HEK293 (cell line): ENCODE measurements at regions not wholly inside any gene's neighbourhood (a gene's known extent, or its start where the extent isn't known, plus 50 kb on each side); places are given as distances from the start of the nearest gene placed in this dataset.

Experiments
- CTCF ChIA-PET: fragments of 350-600 bp; formaldehyde crosslinking; extraction: SDS; loops from one replicate; lab custom pipeline; 2021; ENCODE audit warnings: antibody characterized with exemption; lab: Yijun Ruan, JAX
- POLR2A ChIA-PET: fragments of 300-600 bp; formaldehyde crosslinking; extraction: SDS; loops from one replicate; lab custom pipeline; 2020; ENCODE audit warnings: antibody characterized with exemption, inconsistent platforms; lab: Yijun Ruan, JAX
- H3K27ac ChIP-seq: fragments of 200-500 bp; sonication (Bioruptor generic); 2 replicates; pipeline ENCODE4 v1.5.1; 2014; ENCODE audit warnings: low read depth, low read length, control low read depth, inconsistent platforms; ENCODE audit errors: extremely low read depth
- H3K36me3 ChIP-seq, 2 experiments: fragments of 200-500 bp in 1 of 2; sonication (Bioruptor generic) in 1 of 2; 1 replicate in 1 of 2; 2 replicates in 1 of 2; pipeline ENCODE4 v1.5.1; 2014 to 2017; ENCODE audit warnings: inconsistent platforms in 2 of 2, low read length in 2 of 2; ENCODE audit not compliant: control insufficient read depth in 2 of 2, insufficient read depth in 1 of 2
- H3K4me1 ChIP-seq: fragments of 200-500 bp; sonication (Bioruptor generic); 2 replicates; pipeline ENCODE4 v1.5.1; 2014; ENCODE audit warnings: mild to moderate bottlenecking, low read length, inconsistent platforms; ENCODE audit not compliant: control insufficient read depth, insufficient read depth
- H3K4me3 ChIP-seq: 2 replicates; pipeline ENCODE4 v1.5.1; 2011; ENCODE audit warnings: low read depth, mild to moderate bottlenecking, control low read depth, low read length, moderate library complexity
- H3K9me3 ChIP-seq: fragments of 200-500 bp; sonication (Bioruptor generic); 2 replicates; pipeline ENCODE4 v1.5.1; 2014; ENCODE audit warnings: low read depth, low read length, inconsistent platforms; ENCODE audit not compliant: control insufficient read depth, insufficient read depth
- EGR2 ChIP-seq: fragments of 450-650 bp; formaldehyde crosslinking; IDR thresholded peaks from 2 replicates; pipeline ENCODE4 v1.5.1; 2016; ENCODE audit warnings: low read depth, missing biosample characterization, missing genetic modification characterization
- FEZF1 ChIP-seq: fragments of 450-650 bp; formaldehyde crosslinking; IDR thresholded peaks from 2 replicates; pipeline ENCODE4 v1.5.1; 2016; ENCODE audit warnings: missing biosample characterization, missing genetic modification characterization
- HIC1 ChIP-seq: fragments of 450-650 bp; formaldehyde crosslinking; IDR thresholded peaks from 2 replicates; pipeline ENCODE4 v1.5.1; 2016; ENCODE audit warnings: missing biosample characterization, missing genetic modification characterization
- KLF1 ChIP-seq: fragments of 450-650 bp; formaldehyde crosslinking; IDR thresholded peaks from 2 replicates; pipeline ENCODE4 v1.5.1; 2016; ENCODE audit warnings: missing biosample characterization, missing genetic modification characterization
- REPIN1 ChIP-seq: fragments of 450-650 bp; formaldehyde crosslinking; IDR thresholded peaks from 2 replicates; pipeline ENCODE4 v1.5.1; 2017; ENCODE audit warnings: missing biosample characterization, missing genetic modification characterization, low read depth
- SP7 ChIP-seq: fragments of 450-650 bp; formaldehyde crosslinking; IDR thresholded peaks from 2 replicates; pipeline ENCODE4 v1.5.1; 2016; ENCODE audit warnings: missing biosample characterization, missing genetic modification characterization
- ZBTB7A ChIP-seq: fragments of 450-650 bp; formaldehyde crosslinking; IDR thresholded peaks from 2 replicates; pipeline ENCODE4 v1.5.1; 2016; ENCODE audit warnings: low read depth, missing biosample characterization, missing genetic modification characterization
- ZNF10 ChIP-seq: fragments of 450-650 bp; formaldehyde crosslinking; IDR thresholded peaks from 2 replicates; pipeline ENCODE4 v1.5.1; 2017; ENCODE audit warnings: missing biosample characterization, missing genetic modification characterization
- ZNF354C ChIP-seq: fragments of 450-650 bp; formaldehyde crosslinking; IDR thresholded peaks from 2 replicates; pipeline ENCODE4 v1.5.1; 2016; ENCODE audit warnings: missing biosample characterization, missing genetic modification characterization, low read depth, borderline replicate concordance
- ZNF449 ChIP-seq: fragments of 450-650 bp; formaldehyde crosslinking; IDR thresholded peaks from 2 replicates; pipeline ENCODE4 v1.5.1; 2017; ENCODE audit warnings: missing biosample characterization, mild to moderate bottlenecking, missing genetic modification characterization, moderate library complexity
- ZNF560 ChIP-seq: fragments of 450-650 bp; formaldehyde crosslinking; IDR thresholded peaks from 2 replicates; pipeline ENCODE4 v1.5.1; 2017; ENCODE audit warnings: missing biosample characterization, missing genetic modification characterization, borderline replicate concordance
- ZNF600 ChIP-seq: fragments of 450-650 bp; formaldehyde crosslinking; IDR thresholded peaks from 2 replicates; pipeline ENCODE4 v1.5.1; 2016; ENCODE audit warnings: missing biosample characterization, missing genetic modification characterization
- ZNF610 ChIP-seq: fragments of 450-650 bp; formaldehyde crosslinking; IDR thresholded peaks from 2 replicates; pipeline ENCODE4 v1.5.1; 2016; ENCODE audit warnings: missing biosample characterization, missing genetic modification characterization, borderline replicate concordance
- ZNF76 ChIP-seq: fragments of 450-650 bp; formaldehyde crosslinking; IDR thresholded peaks from 2 replicates; pipeline ENCODE4; 2016; ENCODE audit warnings: low read depth, missing biosample characterization, missing genetic modification characterization, borderline replicate concordance
- TF ChIP-seq, protein P1 (sequence below): fragments of 450-650 bp; IDR thresholded peaks from 2 replicates; pipeline ENCODE4 v1.5.1; 2018; ENCODE audit warnings: missing biosample characterization, mild to moderate bottlenecking, missing genetic modification characterization
- TF ChIP-seq, protein P2 (sequence below): fragments of 450-650 bp; formaldehyde crosslinking; IDR thresholded peaks from 2 replicates; pipeline ENCODE4 v1.5.1; 2016; ENCODE audit warnings: missing biosample characterization, missing genetic modification characterization
- TF ChIP-seq, protein P3 (sequence below): fragments of 450-650 bp; formaldehyde crosslinking; conservative IDR thresholded peaks from 2 replicates; pipeline ENCODE4 v1.5.1; 2016; ENCODE audit warnings: low read depth, missing biosample characterization, missing genetic modification characterization

GRCh38 chr17:74001145-74001544, 202.3 kb upstream of the RPL38 start:
- Histone ChIP-seq H3K4me3 (no peak overlapping the region), H3K27ac (no peak overlapping the region), H3K9me3 (no peaks in the 10 kb centered on the region), H3K4me1 (no peaks in the 10 kb centered on the region)
- CTCF ChIA-PET: no interaction called here
- TF ChIP-seq, protein P1, sequence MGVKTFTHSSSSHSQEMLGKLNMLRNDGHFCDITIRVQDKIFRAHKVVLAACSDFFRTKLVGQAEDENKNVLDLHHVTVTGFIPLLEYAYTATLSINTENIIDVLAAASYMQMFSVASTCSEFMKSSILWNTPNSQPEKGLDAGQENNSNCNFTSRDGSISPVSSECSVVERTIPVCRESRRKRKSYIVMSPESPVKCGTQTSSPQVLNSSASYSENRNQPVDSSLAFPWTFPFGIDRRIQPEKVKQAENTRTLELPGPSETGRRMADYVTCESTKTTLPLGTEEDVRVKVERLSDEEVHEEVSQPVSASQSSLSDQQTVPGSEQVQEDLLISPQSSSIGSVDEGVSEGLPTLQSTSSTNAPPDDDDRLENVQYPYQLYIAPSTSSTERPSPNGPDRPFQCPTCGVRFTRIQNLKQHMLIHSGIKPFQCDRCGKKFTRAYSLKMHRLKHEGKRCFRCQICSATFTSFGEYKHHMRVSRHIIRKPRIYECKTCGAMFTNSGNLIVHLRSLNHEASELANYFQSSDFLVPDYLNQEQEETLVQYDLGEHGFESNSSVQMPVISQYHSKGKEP: no peak
- TF ChIP-seq EGR2 (tag by site-specific recombination): no peak
- TF ChIP-seq, protein P2, sequence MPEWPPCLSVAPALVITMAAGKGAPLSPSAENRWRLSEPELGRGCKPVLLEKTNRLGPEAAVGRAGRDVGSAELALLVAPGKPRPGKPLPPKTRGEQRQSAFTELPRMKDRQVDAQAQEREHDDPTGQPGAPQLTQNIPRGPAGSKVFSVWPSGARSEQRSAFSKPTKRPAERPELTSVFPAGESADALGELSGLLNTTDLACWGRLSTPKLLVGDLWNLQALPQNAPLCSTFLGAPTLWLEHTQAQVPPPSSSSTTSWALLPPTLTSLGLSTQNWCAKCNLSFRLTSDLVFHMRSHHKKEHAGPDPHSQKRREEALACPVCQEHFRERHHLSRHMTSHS (tag by site-specific recombination): no peak
- TF ChIP-seq ZNF76 (tag by site-specific recombination): no peak
- TF ChIP-seq FEZF1: no peak
- TF ChIP-seq ZBTB7A (tag by site-specific recombination): no peak
- TF ChIP-seq, protein P3, sequence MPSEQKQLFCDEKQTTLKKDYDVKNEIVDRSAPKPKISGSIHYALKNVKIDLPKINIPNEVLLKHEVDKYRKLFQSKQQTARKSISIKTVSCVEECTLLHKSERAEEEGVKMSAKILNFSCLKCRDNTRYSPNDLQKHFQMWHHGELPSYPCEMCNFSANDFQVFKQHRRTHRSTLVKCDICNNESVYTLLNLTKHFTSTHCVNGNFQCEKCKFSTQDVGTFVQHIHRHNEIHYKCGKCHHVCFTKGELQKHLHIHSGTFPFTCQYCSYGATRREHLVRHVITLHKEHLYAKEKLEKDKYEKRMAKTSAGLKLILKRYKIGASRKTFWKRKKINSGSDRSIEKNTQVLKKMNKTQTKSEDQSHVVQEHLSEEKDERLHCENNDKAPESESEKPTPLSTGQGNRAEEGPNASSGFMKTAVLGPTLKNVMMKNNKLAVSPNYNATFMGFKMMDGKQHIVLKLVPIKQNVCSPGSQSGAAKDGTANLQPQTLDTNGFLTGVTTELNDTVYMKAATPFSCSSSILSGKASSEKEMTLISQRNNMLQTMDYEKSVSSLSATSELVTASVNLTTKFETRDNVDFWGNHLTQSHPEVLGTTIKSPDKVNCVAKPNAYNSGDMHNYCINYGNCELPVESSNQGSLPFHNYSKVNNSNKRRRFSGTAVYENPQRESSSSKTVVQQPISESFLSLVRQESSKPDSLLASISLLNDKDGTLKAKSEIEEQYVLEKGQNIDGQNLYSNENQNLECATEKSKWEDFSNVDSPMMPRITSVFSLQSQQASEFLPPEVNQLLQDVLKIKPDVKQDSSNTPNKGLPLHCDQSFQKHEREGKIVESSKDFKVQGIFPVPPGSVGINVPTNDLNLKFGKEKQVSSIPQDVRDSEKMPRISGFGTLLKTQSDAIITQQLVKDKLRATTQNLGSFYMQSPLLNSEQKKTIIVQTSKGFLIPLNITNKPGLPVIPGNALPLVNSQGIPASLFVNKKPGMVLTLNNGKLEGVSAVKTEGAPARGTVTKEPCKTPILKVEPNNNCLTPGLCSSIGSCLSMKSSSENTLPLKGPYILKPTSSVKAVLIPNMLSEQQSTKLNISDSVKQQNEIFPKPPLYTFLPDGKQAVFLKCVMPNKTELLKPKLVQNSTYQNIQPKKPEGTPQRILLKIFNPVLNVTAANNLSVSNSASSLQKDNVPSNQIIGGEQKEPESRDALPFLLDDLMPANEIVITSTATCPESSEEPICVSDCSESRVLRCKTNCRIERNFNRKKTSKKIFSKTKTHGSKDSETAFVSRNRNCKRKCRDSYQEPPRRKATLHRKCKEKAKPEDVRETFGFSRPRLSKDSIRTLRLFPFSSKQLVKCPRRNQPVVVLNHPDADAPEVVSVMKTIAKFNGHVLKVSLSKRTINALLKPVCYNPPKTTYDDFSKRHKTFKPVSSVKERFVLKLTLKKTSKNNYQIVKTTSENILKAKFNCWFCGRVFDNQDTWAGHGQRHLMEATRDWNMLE (tag by site-specific recombination): no peak
- TF ChIP-seq ZNF560 (tag by site-specific recombination): no peak
- TF ChIP-seq ZNF600 (tag by site-specific recombination): no peak
- TF ChIP-seq ZNF610 (tag by site-specific recombination): no peak
- TF ChIP-seq KLF1 (tag by site-specific recombination): no peak
- no peak for TF ChIP-seq ZNF354C (tag by site-specific recombination)
- no peak for TF ChIP-seq ZNF10 (tag by site-specific recombination)
- TF ChIP-seq SP7 (tag by site-specific recombination): no peak
- TF ChIP-seq REPIN1 (tag by site-specific recombination): no peak
- TF ChIP-seq, all 188 proteins: peak for 0
- no peaks in the 10 kb centered on the region for H3K36me3 ChIP-seq
- POLR2A ChIA-PET: no interaction called here

- ChIA-PET POLR2A (no interaction called here), CTCF (interaction anchor here (1.4 kb wide), 1 partner anchor 83 kb away, joined by 5 read pairs; no protein-coding TSS in a partner anchor)
- Histone ChIP-seq H3K4me3 (no peak overlapping the region), H3K36me3 (no peaks in the 10 kb centered on the region), H3K9me3 (no peaks in the 10 kb centered on the region), H3K27ac (no peak overlapping the region), H3K4me1 (no peaks in the 10 kb centered on the region)
- TF ChIP-seq HIC1 (no peak), ZNF449 (tag by site-specific recombination) (peak; percentile 85; the same call in 1 of the 2 replicates)
These were observed 201.2 kb upstream of the RPL38 start for GRCh38 chr17:74002241-74002640.
